H1 (cell line): ENCODE measurements at regions not wholly inside any gene's neighbourhood (a gene's known extent, or its start where the extent isn't known, plus 50 kb on each side); places are given as distances from the start of the nearest gene placed in this dataset.

Source experiments
- CTCF ChIA-PET: fragments of 300-600 bp; sonication (Branson Sonifier 250); formaldehyde crosslinking; loops from one replicate; lab custom pipeline; 2021; ENCODE audit not compliant: partially characterized antibody; lab: Charles Lee
- POLR2A ChIA-PET: fragments of 300-600 bp; sonication (Branson Sonifier 250); formaldehyde crosslinking; loops from one replicate; lab custom pipeline; 2021; ENCODE audit warnings: inconsistent platforms; ENCODE audit not compliant: partially characterized antibody; lab: Charles Lee
- DNase-seq, 2 experiments: peaks; one replicate each; pipeline versions ENCODE4 v3.0.0 to v3.0.0-alpha.2; 2010 to 2022; ENCODE audit warnings: low spot score in 2 of 2, low read depth in 1 of 2, mixed read lengths in 1 of 2
- FAIRE-seq: peaks from 2 replicates; lab custom pipeline; 2011; peaks lifted over from hg19 to GRCh38; lab: Jason Lieb, UNC
- H2AFZ ChIP-seq: 2 replicates; pipeline ENCODE4 v1.8.1; 2012; ENCODE audit warnings: low read length, inconsistent platforms
- H2AK5ac ChIP-seq: 2 replicates; pipeline ENCODE4 v1.6.1; 2013; ENCODE audit warnings: low read depth, low read length
- H2BK120ac ChIP-seq: replicated peaks from 2 replicates; pipeline ENCODE3; 2013; ENCODE audit warnings: low read depth, low read length, inconsistent platforms
- H2BK12ac ChIP-seq: 2 replicates; pipeline ENCODE4 v1.6.1; 2013; ENCODE audit warnings: low read depth, low read length
- H2BK15ac ChIP-seq: 2 replicates; pipeline ENCODE4 v1.6.1; 2013; ENCODE audit warnings: low read length
- H2BK20ac ChIP-seq: 2 replicates; pipeline ENCODE4 v1.6.1; 2013; ENCODE audit warnings: low read length
- H2BK5ac ChIP-seq: 2 replicates; pipeline ENCODE4 v1.6.1; 2013; ENCODE audit warnings: low read depth, low read length
- H3K14ac ChIP-seq: 2 replicates; pipeline ENCODE4 v1.6.1; 2013; ENCODE audit warnings: inconsistent platforms; ENCODE audit not compliant: insufficient read length
- H3K18ac ChIP-seq: 2 replicates; pipeline ENCODE4 v1.6.1; 2013; ENCODE audit warnings: low read length; ENCODE audit errors: extremely low read depth
- H3K23ac ChIP-seq: 2 replicates; pipeline ENCODE4 v1.6.1; 2013; ENCODE audit warnings: inconsistent platforms; ENCODE audit not compliant: insufficient read length
- H3K23me2 ChIP-seq: 2 replicates; pipeline ENCODE4 v1.6.1; 2013; ENCODE audit warnings: low read depth, low read length
- H3K27ac ChIP-seq: 2 replicates; pipeline ENCODE4 v1.6.1; 2011; ENCODE audit warnings: low read depth, low read length, inconsistent platforms
- H3K27me3 ChIP-seq, 4 experiments: replicated peaks in 1 of 4; 1 replicate in 1 of 4; 2 replicates in 3 of 4; pipeline versions ENCODE4 v1.6.1 to v1.8.1; 2011 to 2013; ENCODE audit warnings: low read length in 3 of 4, mild to moderate bottlenecking in 3 of 4, inconsistent platforms in 2 of 4, mixed read lengths in 2 of 4, moderate library complexity in 1 of 4; ENCODE audit not compliant: control insufficient read depth in 3 of 4, insufficient read depth in 3 of 4; ENCODE audit errors: extremely low read depth in 1 of 4
- H3K36me3 ChIP-seq, 4 experiments: 2 replicates each; pipeline versions ENCODE4 v1.6.1 to v1.8.1; 2011 to 2013; ENCODE audit warnings: mild to moderate bottlenecking in 4 of 4, low read length in 3 of 4, moderate library complexity in 2 of 4, control low read depth in 1 of 4, inconsistent platforms in 1 of 4; ENCODE audit not compliant: insufficient read depth in 4 of 4, control insufficient read depth in 2 of 4
- H3K4ac ChIP-seq: replicated peaks from 2 replicates; pipeline ENCODE3; 2013; ENCODE audit warnings: low read length, low read depth, mixed read lengths, inconsistent platforms; ENCODE audit not compliant: insufficient read length
- H3K4me1 ChIP-seq, 4 experiments: replicated peaks in 1 of 4; 1 replicate in 1 of 4; 2 replicates in 3 of 4; pipeline versions ENCODE4 v1.6.1 to v1.8.1; 2011 to 2013; ENCODE audit warnings: low read length in 3 of 4, inconsistent platforms in 2 of 4, mixed read lengths in 1 of 4; ENCODE audit not compliant: insufficient read depth in 4 of 4, control insufficient read depth in 3 of 4
- H3K4me2 ChIP-seq, 2 experiments: 2 replicates each; pipeline versions ENCODE4 v1.6.1 to v1.8.1; 2011 to 2013; ENCODE audit warnings: low read depth in 2 of 2, low read length in 2 of 2, control low read depth in 1 of 2, inconsistent platforms in 1 of 2, mild to moderate bottlenecking in 1 of 2; ENCODE audit not compliant: insufficient read depth in 1 of 2
- H3K4me3 ChIP-seq, 4 experiments: fragments of 200-600, 300-600 bp in 1 of 4; sonication (generic), shearing (Covaris generic), sonication (Bioruptor Twin) in 1 of 4; 2 replicates each; pipeline versions ENCODE4 v1.5.1 to v1.8.1; 2011 to 2016; ENCODE audit warnings: low read length in 4 of 4, low read depth in 3 of 4, control low read depth in 2 of 4, inconsistent platforms in 2 of 4, mild to moderate bottlenecking in 2 of 4, mixed read lengths in 1 of 4, moderate library complexity in 1 of 4; ENCODE audit not compliant: insufficient read depth in 2 of 4; ENCODE audit errors: extremely low read depth in 1 of 4
- H3K56ac ChIP-seq: replicated peaks from 2 replicates; pipeline ENCODE3; 2013; ENCODE audit warnings: low read depth, mild to moderate bottlenecking, mixed read lengths, low read length, inconsistent platforms; ENCODE audit not compliant: insufficient read length
- H3K79me1 ChIP-seq: 2 replicates; pipeline ENCODE4 v1.6.1; 2013; ENCODE audit warnings: low read depth, low read length, control low read depth
- H3K79me2 ChIP-seq, 2 experiments: 2 replicates each; pipeline versions ENCODE4 v1.6.1 to v1.8.1; 2012 to 2013; ENCODE audit warnings: low read length in 2 of 2, mild to moderate bottlenecking in 2 of 2, inconsistent platforms in 1 of 2; ENCODE audit not compliant: insufficient read depth in 2 of 2, control insufficient read depth in 1 of 2
- H3K9ac ChIP-seq, 4 experiments: replicated peaks in 1 of 4; 1 replicate in 1 of 4; 2 replicates in 3 of 4; pipeline versions ENCODE4 v1.6.1 to v1.8.1; 2011 to 2013; ENCODE audit warnings: low read depth in 3 of 4, low read length in 3 of 4, control low read depth in 2 of 4, mild to moderate bottlenecking in 2 of 4, moderate library complexity in 2 of 4, inconsistent platforms in 1 of 4; ENCODE audit errors: extremely low read depth in 1 of 4
- H3K9me3 ChIP-seq, 2 experiments: 2 replicates each; pipeline versions ENCODE4 v1.6.1 to v1.8.1; 2012 to 2013; ENCODE audit warnings: mild to moderate bottlenecking in 2 of 2, moderate library complexity in 2 of 2, control low read depth in 1 of 2, inconsistent platforms in 1 of 2, low read depth in 1 of 2, low read length in 1 of 2, mixed read lengths in 1 of 2; ENCODE audit not compliant: insufficient read depth in 2 of 2
- H4K20me1 ChIP-seq, 2 experiments: replicated peaks in 1 of 2; 2 replicates each; pipeline versions ENCODE3 to v1.8.1; 2011 to 2013; ENCODE audit warnings: inconsistent platforms in 2 of 2, low read length in 2 of 2, mild to moderate bottlenecking in 1 of 2; ENCODE audit not compliant: insufficient read depth in 2 of 2, control insufficient read depth in 1 of 2
- H4K5ac ChIP-seq: 2 replicates; pipeline ENCODE4 v1.6.1; 2013; ENCODE audit warnings: low read length, low read depth, mixed read lengths, inconsistent platforms; ENCODE audit not compliant: insufficient read length
- H4K8ac ChIP-seq: 2 replicates; pipeline ENCODE4 v1.8.0; 2013; ENCODE audit warnings: mild to moderate bottlenecking, moderate library complexity, low read length, inconsistent platforms; ENCODE audit not compliant: insufficient read depth; ENCODE audit errors: extremely low read depth
- H4K91ac ChIP-seq: replicated peaks from 2 replicates; pipeline ENCODE3; 2013; ENCODE audit warnings: low read length, mixed read lengths, inconsistent platforms; ENCODE audit not compliant: insufficient read length
- ASH2L ChIP-seq: fragments of 200-600, 300-600 bp; sonication (generic); IDR thresholded peaks from one replicate; pipeline ENCODE4 v1.7.1; 2017; ENCODE audit warnings: low read length
- BACH1 ChIP-seq: IDR thresholded peaks from 2 replicates; pipeline ENCODE4 v1.6.1; 2012; ENCODE audit warnings: low read length, improper control_type of control experiment
- BRCA1 ChIP-seq: IDR thresholded peaks from 2 replicates; pipeline ENCODE4 v1.6.1; 2012; ENCODE audit warnings: low read depth, low read length, improper control_type of control experiment
- CBX8 ChIP-seq: fragments of 300-800, 300-1000 bp; sonication (generic); IDR thresholded peaks from 2 replicates; pipeline ENCODE4 v1.7.1; 2016; ENCODE audit warnings: low read depth, low read length, borderline replicate concordance
- CTBP2 ChIP-seq: IDR thresholded peaks from 2 replicates; pipeline ENCODE4 v1.7.0; 2011; ENCODE audit warnings: borderline replicate concordance, mild to moderate bottlenecking, moderate library complexity, mixed read lengths, low read length; ENCODE audit not compliant: insufficient read depth, insufficient read length
- EZH2 ChIP-seq: fragments of 200-600 bp; sonication (generic); IDR thresholded peaks from 2 replicates; pipeline ENCODE4 v1.7.1; 2012; ENCODE audit warnings: low read depth, mild to moderate bottlenecking, moderate library complexity, low read length, inconsistent platforms; ENCODE audit not compliant: severe bottlenecking
- HDAC6 ChIP-seq: IDR thresholded peaks from one replicate; pipeline ENCODE4 v1.7.1; 2012; ENCODE audit warnings: low read depth, mild to moderate bottlenecking, inconsistent platforms, low read length, moderate library complexity
- KDM4A ChIP-seq: IDR thresholded peaks from one replicate; pipeline ENCODE4 v1.7.1; 2012; ENCODE audit warnings: low read depth, mild to moderate bottlenecking, moderate library complexity, low read length, inconsistent platforms; ENCODE audit not compliant: severe bottlenecking
- MAFK ChIP-seq: IDR thresholded peaks from 2 replicates; pipeline ENCODE4 v1.6.1; 2012; ENCODE audit warnings: low read depth, mild to moderate bottlenecking, improper control_type of control experiment, low read length
- SP4 ChIP-seq: IDR thresholded peaks from 2 replicates; pipeline ENCODE4 v1.6.1; 2012; ENCODE audit warnings: low read length, inconsistent platforms
- SUZ12 ChIP-seq: fragments of 200-600 bp; sonication (generic); IDR thresholded peaks from 2 replicates; pipeline ENCODE4 v1.6.1; 2012; ENCODE audit warnings: mild to moderate bottlenecking, inconsistent platforms, low read length, moderate library complexity, mixed read lengths
- WGBS, 2 experiments: shearing (Covaris generic) in 1 of 2; methylation state at CpG; one replicate each; pipeline versions ENCODE4 v1.1.6 to v1.1.7; 2013 to 2015; ENCODE audit warnings: low lambda C conversion rate in 2 of 2, mixed read lengths in 2 of 2, inconsistent platforms in 1 of 2, low coverage in 1 of 2, missing lambda C conversion rate in 1 of 2; ENCODE audit not compliant: insufficient replicate concordance in 2 of 2, insufficient coverage in 1 of 2, insufficient read length in 1 of 2; ENCODE audit errors: extremely low coverage in 1 of 2, missing lambda C conversion rate in 1 of 2; 5-methylcytosine and 5-hydroxymethylcytosine counted together
- TF ChIP-seq, protein P1 (sequence below): IDR thresholded peaks from 2 replicates; pipeline ENCODE4 v1.6.1; 2011; ENCODE audit warnings: low read length, improper control_type of control experiment

- Histone ChIP-seq H3K56ac (no peak overlapping the region), H3K23ac (no peak overlapping the region), H3K4me3 (no peak overlapping the region), H3K9me3 (no peaks in the 10 kb centered on the region), H3K36me3 (no peaks in the 10 kb centered on the region), H4K5ac (no peak overlapping the region), H2BK120ac (no peak overlapping the region), H2AFZ (no peak overlapping the region), H3K79me2 (no peaks in the 10 kb centered on the region), H3K27me3 (no peaks in the 10 kb centered on the region), H4K8ac (no peak overlapping the region), H2BK5ac (no peak overlapping the region), H3K9ac (no peak overlapping the region), H3K79me1 (no peaks in the 10 kb centered on the region), H4K20me1 (no peaks in the 10 kb centered on the region), H2BK15ac (no peak overlapping the region), H4K91ac (no peak overlapping the region), H3K4ac (no peak overlapping the region), H3K27ac (no peak overlapping the region), H3K4me1 (peaks cover 0 to 16% (median 5%) of the 10 kb centered on the region in 4 experiments; a peak in 4 of 7 replicates), H2AK5ac (no peak overlapping the region), H3K18ac (no peak overlapping the region), H2BK20ac (no peak overlapping the region), H2BK12ac (no peak overlapping the region), H3K4me2 (no peak overlapping the region), H3K14ac (no peak overlapping the region), H3K23me2 (no peaks in the 10 kb centered on the region)
- POLR2A ChIA-PET = no interaction called here
- CTCF ChIA-PET = interaction anchor here (0.8 to 5.8 kb wide), 11 partner anchors 8 to 773 kb away, joined by 3 to 70 read pairs (median 6); no protein-coding TSS in a partner anchor
- FAIRE-seq = no peak
- 63% methylated on average over 4 of the region's 4 CpGs; no CpG with 5 or more reads in 1 of the 2 experiments for WGBS, 2 experiments
- DNase-seq = no peak
- TF ChIP-seq, protein P1, sequence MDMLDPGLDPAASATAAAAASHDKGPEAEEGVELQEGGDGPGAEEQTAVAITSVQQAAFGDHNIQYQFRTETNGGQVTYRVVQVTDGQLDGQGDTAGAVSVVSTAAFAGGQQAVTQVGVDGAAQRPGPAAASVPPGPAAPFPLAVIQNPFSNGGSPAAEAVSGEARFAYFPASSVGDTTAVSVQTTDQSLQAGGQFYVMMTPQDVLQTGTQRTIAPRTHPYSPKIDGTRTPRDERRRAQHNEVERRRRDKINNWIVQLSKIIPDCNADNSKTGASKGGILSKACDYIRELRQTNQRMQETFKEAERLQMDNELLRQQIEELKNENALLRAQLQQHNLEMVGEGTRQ = no peak
- TF ChIP-seq MAFK (no peak), BACH1 (no peak), CBX8 (no peak), CTBP2 (no peak), SP4 (no peak), SUZ12 (no peak), EZH2 (no peak), BRCA1 (no peak), KDM4A (no peak), ASH2L (no peak), HDAC6 (no peak)
Measured at GRCh38 chr1:209250861-209251636, 332.5 kb upstream of the CAMK1G start.
